Choroid plexus epithelial cell (primary cell): ENCODE measurements at regions not wholly inside any gene's neighbourhood (a gene's known extent, or its start where the extent isn't known, plus 50 kb on each side); places are given as distances from the start of the nearest gene placed in this dataset.

Experiments
- DNase-seq: peaks from one replicate; pipeline ENCODE4 v3.0.0-alpha.2; 2010; ENCODE audit warnings: low read depth
- H3K4me3 ChIP-seq: 2 replicates; pipeline ENCODE4 v1.5.1; 2011; ENCODE audit warnings: low read depth, mild to moderate bottlenecking, control low read depth, low read length, moderate library complexity
- CTCF ChIP-seq: conservative IDR thresholded peaks from 2 replicates; pipeline ENCODE4 v1.5.1; 2011; ENCODE audit warnings: low read depth, mild to moderate bottlenecking, control low read depth, inconsistent platforms, low read length, moderate library complexity

- peak; percentile 1 for DNase-seq
- no peak overlapping the region for H3K4me3 ChIP-seq
- no peak for TF ChIP-seq CTCF
These were observed 491.4 kb upstream of the GRID2 start for GRCh38 chr4:91812319-91812718.

GRCh38 chr4:91824773-91825172, 479.0 kb upstream of the GRID2 start:
- no peak overlapping the region for H3K4me3 ChIP-seq
- TF ChIP-seq CTCF: no peak
- no peak for DNase-seq

- H3K4me3 ChIP-seq: no peak overlapping the region
- no peak for TF ChIP-seq CTCF
- DNase-seq: peak; percentile 72
These were observed 477.6 kb upstream of the GRID2 start for GRCh38 chr4:91826186-91826585.

GRCh38 chr4:91827914-91828313, 475.9 kb upstream of the GRID2 start:
- DNase-seq: no peak
- TF ChIP-seq CTCF: no peak
- no peak overlapping the region for H3K4me3 ChIP-seq

- no peak for TF ChIP-seq CTCF
- no peak overlapping the region for H3K4me3 ChIP-seq
- peak; percentile 17 for DNase-seq
These were observed 474.2 kb upstream of the GRID2 start for GRCh38 chr4:91829531-91829930.

GRCh38 chr4:91830681-91831395, 472.9 kb upstream of the GRID2 start:
- no peak for TF ChIP-seq CTCF
- peak; percentile 54 for DNase-seq
- no peak overlapping the region for H3K4me3 ChIP-seq

GRCh38 chr4:91837608-91838029, 466.1 kb upstream of the GRID2 start:
- DNase-seq: peak; percentile 66
- TF ChIP-seq CTCF: no peak
- no peak overlapping the region for H3K4me3 ChIP-seq
